ENCODE measurements at regions not wholly inside any gene's neighbourhood (a gene's known extent, or its start where the extent isn't known, plus 50 kb on each side); places are given as distances from the start of the nearest gene placed in this dataset.
"Not testable (repeated sequence)": the region's sequence is repeated elsewhere in the genome, so short reads cannot be mapped to it uniquely, and the experiment has no call there.

- no peak for DNase-seq (ENCODE audit: low spot score)
- intact Hi-C loops (cut with DNase I), result loop anchor here (1.0 to 5.0 kb wide), 6 partner anchors 151 to 923 kb away; no protein-coding TSS in a partner anchor
These were observed 363.3 kb upstream of the RPS23 start for GRCh38 chr5:82641331-82642003.

- intact Hi-C loops (cut with DNase I), result loop anchor here (1.0 to 5.0 kb wide), 5 partner anchors 151 to 924 kb away; no protein-coding TSS in a partner anchor
- no peak for DNase-seq (ENCODE audit: low spot score)
These were observed 362.8 kb upstream of the RPS23 start for GRCh38 chr5:82640916-82641315.

- intact Hi-C loops (cut with DNase I), result loop anchor here (2.0 to 5.0 kb wide), 4 partner anchors 153 to 925 kb away; no protein-coding TSS in a partner anchor
- no peak for DNase-seq (ENCODE audit: low spot score)
These were observed 361.4 kb upstream of the RPS23 start for GRCh38 chr5:82639393-82640144.

- DNase-seq (ENCODE audit: low spot score), result no peak
- intact Hi-C loops (cut with DNase I), result no loop called here
These were observed 358.4 kb upstream of the RPS23 start for GRCh38 chr5:82636591-82636990.

- intact Hi-C loops (cut with DNase I), result no loop called here
- DNase-seq (ENCODE audit: low spot score), result no peak
These were observed 357.6 kb upstream of the RPS23 start for GRCh38 chr5:82635561-82636288.

GRCh38 chr5:82628364-82628910 lies 350.3 kb upstream of the RPS23 start:
- intact Hi-C loops (cut with DNase I), result no loop called here
- DNase-seq (ENCODE audit: low spot score), result no peak

GRCh38 chr5:82626905-82627591 lies 348.9 kb upstream of the RPS23 start:
- intact Hi-C loops (cut with DNase I); DNase-seq (ENCODE audit: low spot score): not testable (repeated sequence)

DNA sequence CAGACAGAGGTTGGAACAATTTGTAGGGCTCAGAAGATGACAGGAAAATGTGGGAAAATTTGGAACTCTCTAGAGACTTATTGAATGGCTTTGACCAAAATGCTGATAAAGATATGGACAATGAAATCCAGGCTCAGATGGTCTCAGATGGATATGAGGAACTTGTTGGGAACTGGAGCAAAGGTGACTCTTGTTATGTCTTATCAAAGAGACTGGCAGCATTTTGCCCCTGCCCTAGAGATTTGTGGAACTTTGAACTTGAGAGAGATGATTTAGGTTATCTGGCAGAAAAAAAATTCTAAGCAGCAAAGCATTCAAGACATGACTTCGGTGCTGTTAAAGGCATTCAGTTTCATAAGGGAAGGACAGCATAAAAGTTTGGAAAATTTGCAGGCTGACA lies 347.9 kb upstream of the RPS23 start:
- intact Hi-C loops (cut with DNase I); DNase-seq (ENCODE audit: low spot score): not testable (repeated sequence)

DNA sequence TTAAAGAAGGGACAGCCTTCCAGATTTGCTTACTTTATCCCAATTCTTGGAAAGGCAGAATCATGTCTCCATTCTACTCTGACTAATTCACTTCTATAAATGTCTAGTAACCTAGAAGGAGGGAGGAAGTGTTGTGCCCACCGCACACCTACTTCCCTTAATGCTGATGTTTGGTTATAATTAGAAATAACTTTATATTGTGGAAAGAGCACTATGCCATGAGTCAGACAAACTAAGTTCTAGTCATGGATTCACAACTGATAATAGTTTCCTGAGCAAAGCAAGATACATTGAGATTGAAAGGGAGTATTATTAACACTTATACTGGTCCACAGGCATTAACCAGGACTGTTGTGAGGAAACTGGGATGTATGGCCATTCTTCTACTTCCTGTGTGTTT lies 345.9 kb upstream of the RPS23 start:
- intact Hi-C loops (cut with DNase I), result no loop called here
- no peak for DNase-seq (ENCODE audit: low spot score)

DNA sequence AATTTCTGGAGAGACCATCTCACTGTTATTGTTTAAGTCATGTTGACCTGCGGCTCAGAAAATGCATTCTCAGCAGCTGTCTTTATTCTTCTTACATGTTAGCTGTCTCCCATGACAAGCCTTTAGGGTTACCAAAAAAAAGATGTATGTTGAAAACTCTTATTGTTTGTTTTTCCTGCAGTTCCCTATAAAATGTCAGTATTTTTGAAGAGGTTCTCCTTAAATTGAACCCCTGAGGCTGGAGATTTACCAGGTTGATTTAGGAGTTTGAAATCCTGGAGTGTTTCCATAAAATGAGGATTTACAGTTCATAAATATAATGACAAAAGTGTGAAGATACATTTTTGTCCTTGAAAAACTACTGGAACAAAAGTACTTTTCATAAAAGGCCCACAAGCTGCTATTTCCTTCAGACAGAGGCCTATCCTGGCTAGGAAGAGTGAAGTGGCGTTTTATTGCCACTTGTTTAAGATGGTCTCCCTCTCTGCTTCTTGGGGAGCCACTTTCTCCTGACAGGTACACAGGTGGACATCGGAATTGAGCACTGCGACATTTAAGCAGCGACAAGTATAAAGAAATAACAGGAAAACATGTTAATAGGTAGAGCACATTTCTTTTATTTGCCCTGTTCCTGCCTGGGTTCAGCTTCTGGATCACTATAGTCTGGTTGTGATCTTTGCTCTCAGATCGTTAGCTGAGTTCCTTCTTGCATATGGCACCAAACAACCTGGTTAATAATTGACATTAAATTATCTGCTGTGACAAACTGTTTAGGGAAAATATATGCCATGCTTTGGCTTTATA lies 344.8 kb upstream of the RPS23 start:
- DNase-seq (ENCODE audit: low spot score), result no peak
- intact Hi-C loops (cut with DNase I), result no loop called here

- intact Hi-C loops (cut with DNase I), result no loop called here
- DNase-seq (ENCODE audit: low spot score), result no peak
These were observed 344.1 kb upstream of the RPS23 start for GRCh38 chr5:82622205-82622604.

- intact Hi-C loops (cut with DNase I), result no loop called here
- no peak for DNase-seq (ENCODE audit: low spot score)
These were observed 342.9 kb upstream of the RPS23 start for GRCh38 chr5:82620957-82621600.

DNA sequence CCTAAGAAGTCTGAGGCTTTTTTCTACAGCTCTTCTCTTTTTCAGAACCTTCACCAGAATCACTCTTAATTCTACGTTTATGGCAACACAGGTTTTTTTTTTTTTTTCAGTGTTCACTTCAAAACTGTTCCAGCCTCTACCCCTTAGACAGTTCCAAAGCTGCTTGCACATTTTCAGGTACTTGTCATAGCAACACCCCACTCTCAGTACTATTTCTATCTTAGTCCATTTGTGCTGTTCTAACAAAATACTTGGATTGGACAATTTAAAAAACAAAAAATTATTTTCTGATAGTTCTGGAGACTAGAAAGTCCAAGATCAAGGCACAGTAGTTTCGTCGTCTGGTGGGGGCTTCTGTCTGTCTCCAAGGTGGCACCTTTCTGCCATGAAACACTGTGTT lies 340.9 kb upstream of the RPS23 start:
- no peak for DNase-seq (ENCODE audit: low spot score)
- intact Hi-C loops (cut with DNase I), result no loop called here

GRCh38 chr5:82614706-82615105 lies 336.6 kb upstream of the RPS23 start:
- no peak for DNase-seq (ENCODE audit: low spot score)
- intact Hi-C loops (cut with DNase I), result no loop called here

DNA sequence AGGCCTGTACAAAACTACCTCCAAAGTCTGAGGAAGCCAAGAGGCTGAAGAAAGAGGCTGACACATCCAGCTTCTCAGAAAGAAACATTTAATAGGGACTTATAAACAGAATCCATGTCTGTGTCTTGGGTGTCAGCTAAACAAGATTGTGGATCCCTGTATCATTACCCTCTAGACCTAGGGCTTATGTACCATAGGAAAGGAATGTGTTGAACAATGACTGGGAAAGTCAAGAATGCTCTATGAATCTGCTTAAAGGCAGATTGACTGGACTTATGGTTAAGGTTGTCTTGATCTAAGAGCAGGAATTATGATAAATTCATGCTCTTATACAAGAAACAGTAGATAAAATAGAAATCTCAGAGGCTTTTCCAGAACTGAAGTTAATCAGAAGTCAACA lies 335.7 kb upstream of the RPS23 start:
- no peak for DNase-seq (ENCODE audit: low spot score)
- intact Hi-C loops (cut with DNase I), result no loop called here

DNA sequence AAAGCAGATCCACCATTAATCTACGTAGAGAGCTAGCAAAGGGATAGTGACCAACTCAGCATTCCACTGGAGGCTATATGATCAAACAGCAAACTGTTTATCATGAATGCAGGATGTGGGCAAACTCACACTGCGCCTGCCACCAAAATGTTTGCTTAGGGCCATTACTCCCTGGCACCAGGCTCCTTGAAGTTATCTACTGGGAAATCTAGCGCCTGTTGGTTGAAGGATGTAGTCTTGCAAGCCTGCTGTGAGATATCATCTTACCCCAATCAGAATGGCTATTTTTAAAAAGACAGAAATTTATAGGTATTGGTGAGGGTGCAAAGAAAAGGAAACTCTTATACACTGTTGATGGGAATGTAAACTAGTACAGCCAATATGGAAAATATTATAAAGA lies 332.5 kb upstream of the RPS23 start:
- no peak for DNase-seq (ENCODE audit: low spot score)
- intact Hi-C loops (cut with DNase I), result no loop called here

- intact Hi-C loops (cut with DNase I), result no loop called here
- DNase-seq (ENCODE audit: low spot score), result no peak
These were observed 327.4 kb upstream of the RPS23 start for GRCh38 chr5:82605441-82605973.
